NCI-H2227 treated with DMSO at 0.1 percent for 48 hours (cell line): ENCODE measurements at regions not wholly inside any gene's neighbourhood (a gene's known extent, or its start where the extent isn't known, plus 50 kb on each side); places are given as distances from the start of the nearest gene placed in this dataset.
"Not testable (repeated sequence)": the region's sequence is repeated elsewhere in the genome, so short reads cannot be mapped to it uniquely, and the experiment has no call there.

Source experiments
- DNase-seq: peaks from one replicate; lab custom pipeline; 2025; lab: John Stamatoyannopoulos, UW

DNA sequence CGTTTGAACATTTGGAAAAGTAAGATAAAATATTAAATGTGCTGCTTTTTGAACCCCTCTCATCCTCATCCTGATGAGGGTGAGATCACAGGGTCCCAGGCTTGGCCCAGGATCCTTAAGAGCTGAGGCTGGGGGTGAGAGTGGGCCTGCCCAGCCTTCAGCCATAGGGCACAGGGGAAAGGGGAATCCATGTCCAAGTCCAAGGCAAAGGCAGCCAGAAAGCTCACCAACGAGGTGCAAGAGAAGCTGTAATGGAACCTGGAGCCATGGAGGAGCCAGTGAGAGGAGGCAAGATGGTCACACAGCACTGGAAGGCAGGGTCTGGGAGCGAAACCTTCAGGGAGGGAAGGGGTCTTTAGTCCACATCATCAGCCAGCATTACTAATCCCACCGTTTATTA, 191.9 kb downstream of the RRAGC start:
- no peak for DNase-seq

- DNase-seq, result no peak
Measured at GRCh38 chr1:38662126-38662525, 197.4 kb downstream of the RRAGC start.

DNA sequence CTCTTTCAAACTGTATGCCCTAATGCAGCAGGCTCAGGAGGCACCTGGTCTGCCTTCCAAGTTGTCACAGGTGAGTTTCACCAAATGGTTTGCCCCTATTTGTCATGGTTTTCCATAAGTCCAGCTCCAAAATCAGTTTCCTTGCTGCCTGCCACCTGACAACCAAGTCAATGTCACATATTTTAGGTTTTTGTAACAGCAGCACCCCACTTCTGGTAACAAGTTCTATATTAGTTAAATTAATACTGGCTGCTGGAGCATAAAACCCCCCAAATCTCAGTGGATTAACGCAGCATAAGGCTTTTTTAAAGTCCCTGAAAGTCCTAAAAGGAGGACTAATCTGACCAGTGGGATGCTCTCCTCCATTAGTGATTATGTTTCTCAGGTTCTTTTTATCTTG, 200.7 kb downstream of the RRAGC start:
- DNase-seq, result no peak

DNA sequence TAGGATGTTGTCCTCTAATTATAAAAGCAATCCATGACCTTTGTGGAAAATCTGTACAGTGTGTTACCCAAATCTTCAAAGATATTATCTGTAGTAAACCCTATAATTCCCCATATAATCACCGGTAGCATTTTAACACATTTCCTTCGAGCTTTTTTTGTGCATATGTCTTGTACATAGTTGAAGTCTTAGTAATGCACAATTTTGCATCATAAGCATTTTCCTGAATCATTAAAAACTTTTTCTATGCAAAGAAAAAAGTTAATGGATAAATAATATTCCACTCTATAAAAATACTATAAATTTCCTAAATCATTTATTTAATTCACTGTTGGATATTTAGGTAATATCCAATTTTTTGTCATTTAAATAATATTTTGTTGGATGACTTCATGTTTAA, 201.7 kb downstream of the RRAGC start:
- DNase-seq, result no peak

GRCh38 chr1:38657207-38657840, 202.2 kb downstream of the RRAGC start:
- DNase-seq, result no peak

DNA sequence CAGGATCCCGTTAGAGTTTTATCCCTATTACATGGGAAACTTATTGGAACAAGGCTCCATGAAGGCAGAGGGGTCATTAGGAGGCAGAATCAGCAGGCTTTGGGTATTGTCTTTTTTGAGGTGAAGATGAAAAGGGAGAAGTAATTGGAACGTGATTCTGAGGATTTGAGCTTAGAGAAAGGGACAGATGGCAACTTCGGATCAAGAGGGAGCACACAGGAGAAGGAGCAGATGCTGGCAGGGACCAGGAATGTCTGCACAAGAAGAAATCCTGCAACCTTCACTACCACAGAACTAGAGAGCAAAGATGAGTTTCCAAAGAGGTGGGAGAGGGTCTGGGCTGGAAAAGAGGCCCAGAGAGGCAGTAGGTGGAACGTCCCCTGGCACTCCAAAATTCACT, 202.8 kb downstream of the RRAGC start:
- DNase-seq, result no peak

DNA sequence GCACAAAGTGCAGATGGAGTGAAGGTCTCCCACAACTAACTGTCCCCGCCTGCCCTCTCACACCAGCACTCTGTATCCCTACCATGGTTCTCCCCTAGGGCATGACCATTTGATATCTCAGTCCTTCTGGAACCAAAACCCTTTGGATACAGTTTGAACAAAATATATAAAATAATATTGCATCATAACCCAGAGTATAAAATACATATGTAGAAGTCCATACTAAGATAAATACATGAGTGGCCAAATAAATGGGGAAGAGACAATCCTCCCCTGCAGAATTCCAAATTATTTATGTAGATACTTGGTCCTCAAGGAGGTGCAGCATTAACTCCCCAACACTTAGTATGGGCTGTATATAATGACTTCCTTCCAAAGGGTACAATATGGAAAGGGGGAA, 207.4 kb downstream of the RRAGC start:
- no peak for DNase-seq

DNA sequence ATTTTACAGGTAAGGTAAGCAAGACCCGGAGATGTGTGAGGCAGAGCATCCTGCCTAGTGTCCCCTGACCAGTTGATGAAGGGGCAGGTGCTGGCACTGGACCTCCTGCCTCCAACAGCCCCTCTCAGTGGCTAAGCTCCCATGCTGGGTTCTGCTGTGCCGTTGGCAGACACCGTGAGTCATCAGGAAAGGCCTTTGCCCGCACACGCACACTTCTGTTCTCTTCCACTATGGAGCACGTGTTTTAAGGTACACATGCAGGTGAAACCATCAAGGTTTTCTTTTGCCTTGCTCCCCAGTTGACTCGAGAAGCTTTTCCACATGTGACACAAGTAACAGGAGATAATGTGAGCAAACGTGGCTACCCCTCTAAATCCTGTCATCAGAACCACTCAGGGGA, 207.9 kb downstream of the RRAGC start:
- no peak for DNase-seq

GRCh38 chr1:38648417-38648816, 211.2 kb downstream of the RRAGC start:
- DNase-seq, result no peak

DNA sequence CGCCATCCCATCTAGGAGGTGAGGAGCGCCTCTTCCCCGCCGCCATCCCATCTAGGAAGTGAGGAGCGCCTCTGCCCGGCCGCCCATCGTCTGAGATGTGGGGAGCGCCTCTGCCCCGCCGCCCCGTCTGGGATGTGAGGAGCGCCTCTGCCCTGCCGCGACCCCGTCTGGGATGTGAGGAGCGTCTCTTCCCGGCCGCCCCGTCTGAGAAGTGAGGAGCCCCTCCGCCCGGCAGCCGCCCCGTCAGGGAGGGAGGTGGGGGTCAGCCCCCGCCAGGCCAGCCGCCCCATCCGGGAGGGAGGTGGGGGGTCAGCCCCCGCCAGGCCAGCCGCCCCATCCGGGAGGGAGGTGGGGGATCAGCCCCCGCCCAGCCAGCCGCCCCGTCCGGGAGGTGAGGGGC, 212.2 kb downstream of the RRAGC start:
- DNase-seq, result not testable (repeated sequence)

DNA sequence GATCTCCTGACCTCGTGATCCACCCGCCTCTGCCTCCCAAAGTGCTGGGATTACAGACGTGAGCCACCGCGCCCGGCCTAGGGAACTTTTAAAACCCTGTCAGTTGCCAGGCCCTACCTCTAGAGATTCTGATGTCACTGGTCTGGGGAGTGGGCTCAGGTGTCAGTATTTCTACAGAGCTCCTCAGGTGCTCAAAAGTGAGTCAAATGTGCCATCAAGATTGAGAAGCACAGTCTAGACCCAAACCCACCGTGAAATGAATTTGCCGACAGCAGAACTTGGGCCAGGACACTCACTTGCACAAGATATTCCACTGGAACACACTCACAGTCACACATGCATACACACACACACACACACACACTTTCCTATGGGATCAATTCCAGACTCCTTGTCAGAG, 215.5 kb downstream of the RRAGC start:
- no peak for DNase-seq

GRCh38 chr1:38641661-38642060, 217.9 kb downstream of the RRAGC start:
- no peak for DNase-seq

DNA sequence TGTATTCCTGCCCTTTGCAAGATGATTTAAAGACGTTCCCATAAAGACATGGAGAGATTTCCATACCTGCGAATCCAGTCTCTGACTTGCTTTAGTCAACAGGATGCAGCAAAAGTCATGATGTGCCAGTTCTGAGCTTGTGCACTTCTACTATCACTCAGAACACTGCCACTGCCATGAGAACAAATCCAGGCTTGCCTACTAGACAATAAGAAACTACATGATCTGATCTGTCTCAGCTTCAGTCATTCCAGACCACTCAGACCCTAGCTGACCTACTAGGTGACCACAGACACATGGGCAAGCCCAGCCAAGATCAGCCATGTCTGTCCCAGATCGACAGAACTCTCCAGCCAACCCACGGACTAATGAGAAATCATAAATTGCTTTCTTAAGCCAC, 219.2 kb downstream of the RRAGC start:
- no peak for DNase-seq

DNA sequence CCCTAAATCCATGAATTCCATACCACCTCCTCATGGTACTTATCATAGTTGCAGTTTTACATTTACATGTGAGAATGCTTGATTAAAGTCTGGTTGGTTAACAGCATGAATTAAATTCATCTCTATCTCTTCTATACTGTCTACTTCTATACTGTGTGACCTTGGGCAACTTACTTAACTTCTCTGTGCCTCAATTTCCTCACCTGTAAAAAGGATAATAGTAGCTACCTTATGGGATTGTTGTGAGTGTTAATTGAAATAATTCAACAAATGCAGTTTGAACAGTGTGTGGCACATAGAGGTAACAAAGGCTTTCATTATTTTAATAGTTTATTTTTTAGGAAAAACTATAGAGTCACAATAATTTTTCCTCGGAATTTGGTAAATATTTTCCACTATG, 231.3 kb downstream of the RRAGC start:
- DNase-seq, result no peak

DNA sequence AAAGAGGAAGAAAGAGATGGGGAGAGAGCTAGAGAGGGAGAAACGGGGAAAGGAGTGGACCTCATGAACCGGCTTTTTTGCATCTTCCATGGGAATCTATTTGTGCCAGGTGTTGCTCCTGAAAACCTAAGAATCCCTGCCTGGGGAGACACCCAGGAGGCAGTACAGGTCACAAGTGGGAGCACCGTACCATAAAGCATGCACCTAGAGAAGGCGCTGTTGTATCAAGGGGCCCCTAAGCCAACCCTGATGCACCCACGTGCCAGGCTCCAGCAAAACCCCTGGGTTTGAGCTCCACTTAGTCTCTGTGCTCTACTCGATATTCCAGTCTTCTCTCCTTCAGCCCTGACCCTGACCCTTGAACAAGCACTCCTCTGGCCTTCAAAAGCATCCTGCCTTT, 233.6 kb downstream of the RRAGC start:
- no peak for DNase-seq

- peak; percentile 97 for DNase-seq
Measured at GRCh38 chr1:38624336-38625039, 235.1 kb downstream of the RRAGC start.

- no peak for DNase-seq
Measured at GRCh38 chr1:38623529-38623928, 236.0 kb downstream of the RRAGC start.

- no peak for DNase-seq
Measured at GRCh38 chr1:38622197-38622596, 237.4 kb downstream of the RRAGC start.

DNA sequence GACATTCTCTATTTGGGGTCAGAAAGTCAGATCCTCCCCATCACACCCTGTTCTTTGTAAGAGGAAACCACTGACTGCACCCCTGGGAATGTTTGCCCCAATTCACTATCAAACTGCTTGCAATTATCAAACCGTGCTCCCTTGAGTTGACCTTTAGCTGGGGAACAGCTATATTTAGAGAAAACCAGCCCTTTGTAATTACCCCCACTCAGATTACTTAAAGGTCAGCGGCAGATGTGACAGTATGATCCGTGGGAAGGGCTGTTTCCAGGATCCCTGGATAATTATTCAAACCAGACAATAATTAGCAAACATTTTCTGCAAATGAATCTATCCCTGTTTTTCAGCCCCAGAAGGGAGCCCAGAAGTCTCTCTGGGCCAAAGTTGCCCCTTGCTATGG, 242.7 kb downstream of the RRAGC start:
- DNase-seq, result no peak

- no peak for DNase-seq
Measured at GRCh38 chr1:38615680-38616079, 243.9 kb downstream of the RRAGC start.

- no peak for DNase-seq
Measured at GRCh38 chr1:38614861-38615260, 244.7 kb downstream of the RRAGC start.

DNA sequence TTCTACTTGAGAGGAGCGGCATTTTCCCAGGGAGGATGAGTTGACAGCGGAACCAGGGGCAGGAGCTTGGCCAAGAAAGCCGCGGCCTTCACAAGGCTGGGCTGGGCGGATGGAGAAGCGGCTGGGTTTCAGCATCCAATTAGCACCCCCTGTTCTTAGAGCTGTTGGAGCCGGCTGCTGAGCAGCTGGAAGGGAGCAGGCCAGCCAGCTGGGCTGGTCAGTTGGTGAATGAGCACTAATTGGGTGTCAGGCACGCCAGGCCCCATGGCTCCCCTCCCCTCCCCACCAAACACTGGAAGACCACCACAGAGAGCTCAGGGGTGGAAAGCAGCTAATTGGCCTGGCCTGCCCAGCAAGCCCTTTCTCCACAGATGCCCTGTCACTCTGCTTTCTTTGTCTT, 245.6 kb downstream of the RRAGC start:
- peak; percentile 61 for DNase-seq

DNA sequence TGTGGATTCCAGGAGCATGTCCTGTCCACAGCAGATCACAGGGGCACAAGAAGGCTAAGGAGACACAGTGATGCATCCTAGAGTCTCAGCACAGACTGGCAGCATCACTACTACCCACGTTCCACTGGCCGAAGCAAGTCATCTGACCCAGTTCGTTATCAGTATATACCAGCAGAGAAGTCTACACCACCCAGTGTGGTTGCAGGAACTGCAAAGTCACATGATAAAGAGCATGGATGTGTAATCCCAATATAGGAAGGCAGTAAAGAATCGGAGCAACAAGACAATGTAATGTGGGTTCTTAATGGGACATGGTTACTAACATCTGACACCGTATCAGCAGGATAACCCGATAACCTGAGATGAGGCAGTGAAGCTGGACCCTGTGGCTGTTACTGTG, 246.6 kb downstream of the RRAGC start:
- DNase-seq, result no peak

GRCh38 chr1:38611664-38612211, 247.8 kb downstream of the RRAGC start:
- peak; percentile 20 for DNase-seq
